Effector CD4-positive, alpha-beta T cell (primary cell): ENCODE measurements at regions not wholly inside any gene's neighbourhood (a gene's known extent, or its start where the extent isn't known, plus 50 kb on each side); places are given as distances from the start of the nearest gene placed in this dataset.
"Not testable (repeated sequence)": the region's sequence is repeated elsewhere in the genome, so short reads cannot be mapped to it uniquely, and the experiment has no call there.

Experiments used
- DNase-seq: peaks from one replicate; pipeline ENCODE4 v3.0.0-alpha.2; 2020

DNA sequence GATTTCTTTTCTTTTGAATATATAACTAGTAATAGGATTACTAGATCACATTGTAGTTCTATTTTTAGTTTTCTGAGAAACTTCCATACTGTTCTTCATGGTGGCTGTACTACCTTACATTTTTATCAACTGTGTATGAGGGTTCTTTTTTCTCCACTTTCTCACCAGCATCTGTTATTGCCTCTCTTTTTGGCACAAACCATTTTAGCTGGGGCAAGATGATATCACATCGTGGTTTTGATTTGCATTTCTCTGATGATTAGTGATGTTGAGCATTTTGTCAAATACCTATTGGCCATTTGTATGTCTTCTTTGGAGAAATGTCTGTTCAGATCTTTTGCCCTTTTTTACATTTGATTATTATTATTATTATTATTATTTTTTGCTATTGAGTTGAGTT, 86.1 kb upstream of the TCF21 start:
- no peak for DNase-seq

DNA sequence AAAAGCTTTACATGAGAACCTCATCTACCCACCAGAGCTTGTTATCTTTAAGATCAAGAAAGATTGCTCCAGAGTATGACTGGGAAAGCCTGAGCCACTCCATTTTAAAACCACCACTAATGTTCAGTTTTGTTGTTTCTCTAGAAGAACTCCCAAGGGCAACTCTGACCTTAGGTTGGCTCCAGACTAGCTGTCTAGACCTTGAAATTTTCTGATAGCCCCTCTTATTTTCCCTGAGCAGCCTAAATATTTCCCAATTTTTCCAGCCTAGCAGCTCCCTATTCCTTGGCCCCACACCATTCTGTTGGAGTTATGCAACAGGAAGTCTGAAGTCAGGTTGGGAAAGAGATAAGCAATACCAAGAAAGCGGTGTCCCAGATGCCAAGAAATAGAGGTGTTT, 84.6 kb upstream of the TCF21 start:
- no peak for DNase-seq

DNA sequence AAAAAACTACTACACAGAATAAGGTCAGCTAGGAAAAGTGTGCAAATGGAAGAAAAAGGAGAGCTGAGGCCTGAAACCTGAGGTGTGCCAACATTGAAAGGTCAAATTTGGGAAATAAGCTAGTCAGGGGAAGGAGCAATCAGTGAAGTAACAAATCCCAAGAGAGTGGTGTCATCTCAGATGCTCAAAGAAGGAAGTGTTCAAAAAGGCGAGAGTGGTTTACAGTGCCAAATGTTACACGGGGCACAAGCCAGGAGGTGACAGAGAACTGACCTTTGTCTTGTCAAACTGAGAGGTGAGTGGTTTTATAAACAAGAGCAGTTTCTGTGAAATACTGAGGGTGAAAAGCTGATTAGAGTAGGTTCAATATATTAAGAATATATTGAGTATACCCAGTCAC, 83.0 kb upstream of the TCF21 start:
- no peak for DNase-seq

DNA sequence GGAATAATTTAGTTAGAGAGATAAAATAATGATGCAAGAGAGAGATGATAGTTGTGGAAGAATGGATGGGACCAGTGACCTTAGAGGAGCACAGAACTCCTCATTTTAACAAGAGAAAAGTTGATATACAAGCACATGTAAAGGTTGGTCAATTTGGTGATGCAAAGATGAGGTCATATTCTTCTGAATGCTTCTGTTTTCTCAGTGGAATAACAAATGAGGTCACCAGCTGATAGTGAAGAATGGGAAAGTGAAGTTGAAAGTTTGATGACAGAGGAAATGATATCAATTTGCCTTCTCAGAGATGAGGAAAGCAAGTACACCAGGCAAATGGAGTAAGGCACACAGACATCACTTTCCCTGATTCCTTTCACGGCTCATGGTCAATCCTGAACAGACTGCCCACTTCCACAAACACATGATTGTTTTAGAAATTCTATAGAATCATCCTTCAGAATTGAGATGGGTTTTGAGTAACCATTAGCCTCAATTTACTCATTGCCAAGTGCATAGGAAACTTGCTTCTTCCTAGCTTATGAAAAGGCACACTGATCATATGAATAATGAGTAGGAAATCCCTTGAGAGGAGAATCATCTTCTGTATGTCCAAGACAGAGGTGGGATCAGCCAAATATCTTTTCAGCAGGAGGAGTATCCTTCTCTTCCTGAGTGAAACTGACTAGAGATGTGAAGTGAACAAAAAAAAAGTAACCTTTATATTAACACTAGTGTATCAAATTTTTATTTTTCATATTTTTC, 82.4 kb upstream of the TCF21 start:
- no peak for DNase-seq

DNA sequence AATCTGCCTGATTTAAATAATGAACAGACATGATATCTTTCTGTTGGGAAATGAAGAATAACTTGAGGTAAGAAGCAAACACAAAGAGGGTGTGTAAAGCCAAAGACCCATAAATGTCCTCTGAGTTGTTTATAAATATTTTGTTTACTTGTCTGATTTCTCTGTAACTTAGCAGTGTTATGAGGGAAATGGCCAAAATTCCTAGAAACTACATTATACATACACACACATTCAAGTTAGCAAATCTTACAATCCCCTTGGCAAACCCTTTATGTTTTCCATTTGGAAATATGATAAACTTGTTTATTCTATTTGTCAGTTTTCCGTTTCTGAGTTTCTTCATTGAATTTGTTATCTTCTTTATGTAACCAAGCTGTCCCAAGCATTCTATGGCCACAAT, 81.4 kb upstream of the TCF21 start:
- DNase-seq, result no peak

DNA sequence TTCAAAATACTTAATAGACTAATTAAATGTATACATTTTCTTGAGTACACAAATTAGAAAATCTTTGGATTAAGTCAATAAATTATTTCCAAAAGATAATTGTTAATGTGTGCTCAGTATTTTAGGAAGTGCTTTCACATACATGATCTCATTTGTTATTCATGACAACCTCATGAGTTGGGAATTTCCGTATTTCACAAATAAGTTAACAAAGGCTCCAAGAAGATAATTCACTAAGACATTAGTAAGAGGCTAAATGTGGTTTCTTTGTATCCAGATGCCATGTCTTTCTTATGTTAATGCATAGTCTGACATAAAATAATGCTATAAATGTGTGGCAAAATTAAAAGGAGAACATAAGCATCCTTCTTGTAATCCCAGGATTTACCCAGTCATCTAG, 79.5 kb upstream of the TCF21 start:
- DNase-seq, result no peak

DNA sequence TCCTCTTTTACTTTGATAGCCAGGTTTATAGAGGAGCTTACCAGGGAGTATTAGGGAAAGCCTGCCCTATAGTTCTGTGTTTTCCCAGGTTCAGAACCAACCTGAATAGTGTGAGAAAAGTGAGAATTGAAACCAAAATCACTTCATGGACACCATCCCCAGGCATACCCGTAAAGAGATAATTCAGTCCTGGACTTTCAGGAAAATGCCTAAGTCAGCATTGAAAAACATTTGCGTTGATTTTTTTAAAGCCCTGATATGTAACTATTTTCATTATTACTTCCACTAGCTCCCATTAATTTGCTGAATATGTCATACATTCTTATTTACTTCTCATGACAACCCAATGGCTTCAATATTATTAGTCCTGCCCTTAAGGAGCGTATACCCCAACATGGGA, 77.4 kb upstream of the TCF21 start:
- no peak for DNase-seq

DNA sequence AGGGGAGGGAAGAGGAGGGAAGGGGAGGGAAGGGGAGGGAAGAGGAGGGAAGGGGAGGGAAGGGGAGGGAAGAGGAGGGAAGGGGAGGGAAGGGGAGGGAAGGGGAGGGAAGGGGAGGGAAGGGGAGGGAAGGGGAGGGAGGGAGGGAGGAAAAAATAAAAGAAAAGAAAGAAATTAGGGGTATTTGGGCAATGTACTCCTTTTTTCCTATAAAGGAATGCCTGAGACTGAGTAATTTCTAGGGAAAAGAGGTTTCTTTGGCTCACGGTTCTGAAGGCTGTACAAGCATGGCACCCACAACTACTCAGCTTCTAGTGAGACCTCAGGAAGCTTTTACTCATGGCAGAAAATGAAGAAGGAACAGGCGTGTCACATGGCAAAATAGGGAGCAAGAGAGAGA, 76.5 kb upstream of the TCF21 start:
- DNase-seq, result not testable (repeated sequence)

DNA sequence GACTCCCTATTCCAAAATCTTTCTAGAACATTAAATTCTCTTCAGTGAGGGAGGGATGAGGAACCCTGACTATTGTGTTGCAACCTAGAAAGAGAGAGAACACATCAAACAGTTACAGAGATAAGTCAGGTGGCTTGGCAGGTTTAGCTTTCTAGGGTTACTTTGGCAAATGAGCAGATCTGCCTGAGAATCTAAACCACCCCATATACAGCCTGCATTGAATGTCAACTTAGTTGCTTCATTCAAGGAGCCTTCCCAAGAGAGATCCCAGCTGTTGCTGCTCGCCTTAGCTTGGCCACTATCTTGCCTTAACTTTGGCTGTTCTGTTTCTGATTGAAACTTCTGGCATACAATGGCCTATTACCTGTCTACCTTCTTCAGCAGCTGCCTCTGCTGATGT, 74.7 kb upstream of the TCF21 start:
- no peak for DNase-seq

DNA sequence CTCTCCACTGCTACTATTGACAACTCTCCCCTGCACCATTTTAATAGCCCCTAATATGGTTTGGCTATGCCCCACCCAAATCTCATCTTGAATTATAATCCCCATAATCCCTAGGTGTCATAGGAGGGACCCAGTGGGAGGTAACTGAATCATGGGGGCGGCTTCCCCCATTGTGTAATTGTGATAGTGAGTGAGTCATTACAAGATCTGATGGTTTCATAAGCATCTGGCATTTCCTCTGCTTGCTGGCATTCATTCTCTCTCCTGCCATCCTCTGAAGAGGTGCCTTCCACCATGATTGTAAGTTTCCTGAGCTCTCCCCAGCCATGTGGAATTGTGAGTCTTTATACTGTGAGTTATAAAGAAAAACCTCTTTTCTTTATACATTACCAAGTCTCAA, 74.1 kb upstream of the TCF21 start:
- no peak for DNase-seq

DNA sequence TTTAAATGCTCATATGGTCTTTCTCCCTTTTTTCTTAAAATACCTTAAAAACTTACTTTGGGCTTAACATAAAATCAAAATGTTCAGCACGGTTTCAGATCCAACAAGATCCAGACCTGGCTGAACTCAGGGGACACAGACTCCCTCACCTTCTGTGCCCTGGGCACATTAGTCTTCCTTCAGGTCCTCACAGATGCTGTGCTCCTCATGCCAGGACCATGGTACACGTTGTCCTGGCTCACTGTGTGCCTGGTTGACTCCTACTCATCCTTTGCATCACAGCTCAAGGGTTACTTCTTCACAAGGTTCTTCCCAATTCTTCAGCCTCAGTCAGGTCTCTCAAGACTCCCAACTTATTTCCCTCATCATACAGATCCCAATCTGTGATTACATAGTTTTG, 73.6 kb upstream of the TCF21 start:
- DNase-seq, result no peak

DNA sequence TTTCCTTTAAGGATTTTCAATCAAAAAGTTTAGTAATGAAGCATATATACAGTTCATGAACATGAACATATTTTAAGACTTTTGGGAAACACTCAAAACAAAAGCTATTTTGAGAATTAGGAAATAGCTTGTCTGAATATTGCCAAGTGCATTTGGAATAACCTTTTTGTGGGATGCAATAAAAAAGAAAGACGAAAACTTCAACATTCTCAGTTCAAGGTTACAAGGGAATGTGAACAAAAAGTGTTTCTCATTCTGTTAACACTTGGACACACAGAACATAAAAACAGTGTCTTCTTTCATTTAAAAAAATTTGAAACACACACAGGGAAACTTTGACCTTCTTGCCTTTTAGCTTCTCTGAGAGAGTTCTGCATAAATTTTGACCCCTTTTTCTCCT, 72.7 kb upstream of the TCF21 start:
- DNase-seq, result no peak

DNA sequence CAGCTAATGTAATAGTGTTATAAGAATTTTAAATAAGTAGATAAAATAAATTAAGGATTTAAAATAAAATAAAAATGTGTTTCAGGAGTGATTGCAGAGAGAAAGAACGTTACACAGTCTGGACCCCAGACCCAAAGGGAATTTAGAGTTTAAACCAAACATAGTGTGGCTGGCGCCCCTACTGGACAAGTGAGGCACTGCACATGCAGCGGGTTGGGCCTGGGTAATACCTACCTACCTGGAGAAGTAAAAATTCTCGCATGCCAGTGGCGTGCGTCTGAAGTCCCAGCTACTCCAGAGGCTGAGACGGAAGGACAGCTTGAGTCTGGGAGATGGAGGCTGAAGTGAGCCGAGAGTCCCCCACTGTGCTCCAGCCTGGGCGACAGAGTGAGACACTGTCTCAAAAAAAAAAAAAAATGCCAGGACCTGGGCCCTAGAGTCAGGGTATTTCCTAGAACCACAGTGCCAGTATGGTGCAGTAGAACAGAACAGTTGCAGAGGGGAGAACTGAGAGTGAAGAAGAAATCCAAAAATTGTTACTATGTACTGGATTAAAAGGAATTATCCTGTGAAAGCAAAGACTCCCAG, 71.4 kb upstream of the TCF21 start:
- peak; percentile 12 for DNase-seq

DNA sequence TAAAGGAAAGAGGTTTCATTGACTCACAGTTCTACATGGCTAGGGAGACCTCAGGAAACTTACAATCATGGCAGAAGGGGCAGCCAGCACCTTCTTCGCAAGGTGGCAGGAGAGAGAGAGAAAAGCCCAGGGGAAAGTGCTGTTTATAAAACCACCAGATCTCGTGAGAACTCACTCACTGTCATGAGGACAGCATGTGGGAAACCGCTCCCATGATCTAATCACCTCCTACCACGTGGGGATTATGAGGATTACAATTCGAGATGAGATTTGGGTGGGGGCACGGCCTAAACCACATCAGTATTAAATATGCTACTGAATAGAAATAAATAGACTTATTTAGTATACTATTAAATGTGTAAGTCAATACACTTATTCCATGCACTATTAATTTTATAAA, 70.6 kb upstream of the TCF21 start:
- DNase-seq, result no peak

DNA sequence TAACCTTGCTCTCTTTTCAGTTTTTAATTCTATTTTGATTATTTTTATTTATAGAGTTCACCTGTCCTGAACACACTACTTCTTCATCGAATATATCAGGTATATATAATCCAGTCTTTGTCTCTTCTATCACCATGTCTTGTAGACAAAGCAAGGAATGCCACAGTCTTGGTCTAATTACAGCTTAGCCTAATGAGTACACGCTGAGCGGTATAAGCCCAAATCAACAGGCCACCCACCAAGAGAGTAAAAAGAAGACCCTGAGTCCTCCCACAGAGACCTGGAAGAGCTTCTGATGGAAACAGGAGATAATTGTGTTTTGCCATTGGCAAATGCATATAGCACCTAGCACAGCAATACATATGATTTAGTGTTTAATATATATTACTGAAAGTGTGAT, 68.7 kb upstream of the TCF21 start:
- DNase-seq, result no peak

DNA sequence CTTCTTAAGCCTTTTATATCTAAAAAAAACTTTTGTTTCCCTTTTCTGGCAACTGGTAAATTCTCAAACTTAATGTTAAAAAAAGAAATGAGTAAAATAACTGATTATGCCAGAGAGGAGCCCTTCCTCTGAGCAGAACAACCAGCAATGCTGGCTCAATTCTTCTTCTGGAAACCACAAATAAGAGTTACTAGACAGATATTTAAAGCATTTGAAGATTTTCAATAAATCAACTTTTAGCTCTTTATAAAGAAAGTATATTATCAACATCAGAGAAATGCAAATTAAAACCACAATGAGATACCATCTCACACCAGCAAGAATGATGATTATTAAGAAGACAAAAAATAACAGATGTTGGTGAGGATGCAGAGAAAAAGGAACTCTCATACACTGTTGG, 61.1 kb upstream of the TCF21 start:
- no peak for DNase-seq

DNA sequence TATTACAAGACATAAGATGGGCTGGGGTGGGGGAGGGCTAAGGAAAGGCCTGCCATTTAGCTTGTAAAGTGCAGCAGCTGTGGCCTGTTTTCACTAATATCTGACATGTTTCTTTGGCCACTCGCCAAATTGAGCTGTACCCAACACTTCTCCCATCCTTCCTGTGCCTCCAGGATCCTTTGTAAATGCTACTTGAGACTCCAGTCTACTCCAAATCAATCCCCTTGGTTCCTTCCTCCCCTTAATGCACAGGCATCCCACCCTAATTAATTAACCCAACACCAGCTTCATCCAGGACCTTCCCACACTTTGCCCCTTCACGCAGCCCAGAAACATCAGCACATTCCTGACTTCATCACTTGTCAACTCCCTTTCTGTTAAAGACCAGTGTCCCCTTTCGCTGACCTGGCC, 55.0 kb upstream of the TCF21 start:
- no peak for DNase-seq

DNA sequence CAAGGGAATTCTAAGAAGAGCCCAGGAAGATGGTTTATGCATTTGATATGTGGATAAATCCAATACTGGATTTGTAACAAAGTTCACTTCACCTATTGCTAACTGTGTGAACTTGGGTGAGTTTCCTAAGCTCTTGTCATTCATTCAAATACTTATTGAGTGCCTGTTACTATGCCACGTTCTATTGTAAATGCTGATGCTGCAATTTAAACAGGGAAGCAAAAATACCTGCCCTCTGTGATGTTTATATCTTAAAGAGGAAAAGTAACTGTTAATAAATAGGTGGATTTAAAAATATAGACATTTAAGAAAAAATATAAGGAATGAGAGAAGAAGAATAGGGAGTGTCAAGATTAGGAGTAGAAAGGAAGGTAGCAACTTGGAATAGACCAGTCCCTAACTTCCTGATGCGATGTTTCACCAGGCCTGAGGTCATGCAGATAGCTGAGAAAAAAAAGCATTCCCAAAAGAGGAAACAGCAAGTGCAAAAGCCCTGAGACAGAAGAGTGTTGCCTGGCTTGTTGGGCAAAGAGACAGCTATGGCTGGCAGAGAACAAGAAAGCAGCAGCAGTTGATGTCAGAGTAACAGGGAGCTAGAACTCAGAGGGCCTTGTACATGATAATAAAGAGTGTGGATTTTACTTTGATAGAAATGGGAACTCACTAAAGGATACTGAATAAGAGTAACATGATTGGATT, 54.3 kb upstream of the TCF21 start:
- no peak for DNase-seq

DNA sequence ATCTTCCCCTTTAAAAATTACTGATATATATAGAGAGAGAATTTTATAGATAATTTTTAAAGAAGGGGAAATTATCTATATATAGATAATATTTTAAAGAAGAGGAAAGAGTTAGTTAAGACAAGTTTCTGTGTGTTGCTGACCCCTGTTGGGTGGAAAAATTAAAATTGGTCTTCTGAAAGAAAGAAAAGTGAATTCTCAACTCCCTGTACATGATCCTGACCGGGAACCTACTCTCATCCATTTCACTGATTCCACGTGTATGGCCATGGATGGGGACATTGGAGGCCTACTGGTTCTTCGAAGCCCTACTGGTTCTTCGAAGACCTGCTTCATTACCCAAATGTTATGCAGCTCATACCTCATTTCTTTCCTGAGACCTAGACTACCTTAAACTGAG, 53.0 kb upstream of the TCF21 start:
- DNase-seq, result no peak

DNA sequence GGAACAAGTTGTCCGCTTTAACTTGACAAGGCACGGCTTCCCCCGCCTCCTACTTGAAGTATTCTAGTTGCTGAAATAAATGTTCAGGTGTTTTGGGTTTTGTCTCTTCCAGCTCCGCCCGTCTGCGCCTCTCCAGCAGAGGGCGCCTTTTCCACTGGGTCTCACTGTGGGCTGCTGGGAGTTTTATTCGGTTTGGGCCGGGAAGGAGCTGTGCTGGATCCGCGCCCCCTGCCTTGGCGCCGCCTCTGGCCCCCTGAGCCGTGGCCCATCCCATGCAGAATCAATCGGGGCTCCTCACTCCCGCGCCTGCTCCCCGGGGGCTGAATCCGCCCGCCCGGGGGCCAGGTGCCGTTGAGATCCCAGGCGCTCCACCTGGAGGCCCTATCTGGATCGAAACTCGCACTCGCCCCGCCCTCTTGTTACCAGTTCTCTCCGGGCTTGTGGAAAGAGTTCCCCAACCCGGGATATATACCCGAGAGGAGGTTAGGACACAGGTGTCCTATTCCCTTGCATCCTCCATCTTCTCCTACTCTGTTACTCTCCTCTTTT, 51.0 kb upstream of the TCF21 start:
- peak; percentile 32 for DNase-seq
